Epithelial cell of esophagus (primary cell): ENCODE measurements at regions not wholly inside any gene's neighbourhood (a gene's known extent, or its start where the extent isn't known, plus 50 kb on each side); places are given as distances from the start of the nearest gene placed in this dataset.

Experiments used
- DNase-seq: peaks from one replicate; pipeline ENCODE4 v3.0.0; 2010; ENCODE audit warnings: low read depth
- H3K4me3 ChIP-seq: 2 replicates; pipeline ENCODE4 v1.5.1; 2011; ENCODE audit warnings: mild to moderate bottlenecking, low read length, control low read depth
- CTCF ChIP-seq: IDR thresholded peaks from 2 replicates; pipeline ENCODE4 v1.5.1; 2011; ENCODE audit warnings: low read depth, mild to moderate bottlenecking, low read length, control low read depth, inconsistent platforms; ENCODE audit not compliant: insufficient read depth; ENCODE audit errors: missing control alignments

GRCh38 chr2:216942016-216942415 lies 82.2 kb upstream of the TNP1 start:
- no peak overlapping the region for H3K4me3 ChIP-seq
- no peak for TF ChIP-seq CTCF
- DNase-seq, result no peak

GRCh38 chr2:216936954-216937357 lies 77.1 kb upstream of the TNP1 start:
- H3K4me3 ChIP-seq, result no peak overlapping the region
- TF ChIP-seq CTCF, result no peak
- DNase-seq, result peak; percentile 20

- DNase-seq, result no peak
- no peak overlapping the region for H3K4me3 ChIP-seq
- TF ChIP-seq CTCF, result no peak
Observed at GRCh38 chr2:216934623-216935022, 74.8 kb upstream of the TNP1 start.

- no peak for TF ChIP-seq CTCF
- DNase-seq, result no peak
- no peak overlapping the region for H3K4me3 ChIP-seq
Observed at GRCh38 chr2:216934151-216934550, 74.3 kb upstream of the TNP1 start.

GRCh38 chr2:216932863-216933548 lies 73.1 kb upstream of the TNP1 start:
- H3K4me3 ChIP-seq, result no peak overlapping the region
- DNase-seq, result no peak
- TF ChIP-seq CTCF, result no peak

GRCh38 chr2:216932113-216932862 lies 72.4 kb upstream of the TNP1 start:
- no peak for TF ChIP-seq CTCF
- H3K4me3 ChIP-seq, result no peak overlapping the region
- DNase-seq, result no peak
